Endothelial cell of umbilical vein (primary cell): ENCODE measurements at regions not wholly inside any gene's neighbourhood (a gene's known extent, or its start where the extent isn't known, plus 50 kb on each side); places are given as distances from the start of the nearest gene placed in this dataset.

Source experiments
- BruUV-seq: library from RNA; stranded (reverse); fragments of 400-500 nt; replicated peaks from 2 replicates; lab custom pipeline; 2021; lab: Mats Ljungman, UMichigan
- CTCF ChIA-PET: fragments of 300-600, 350-600 bp; sonication (Branson Sonifier 250); formaldehyde crosslinking; loops from one replicate; lab custom pipeline; 2021; ENCODE audit warnings: antibody characterized with exemption, inconsistent platforms; lab: Charles Lee
- POLR2A ChIA-PET: fragments of 300-600, 350-600 bp; sonication (Branson Sonifier 250); formaldehyde crosslinking; loops from one replicate; lab custom pipeline; 2021; ENCODE audit warnings: antibody characterized with exemption, inconsistent platforms; lab: Charles Lee
- DNase-seq: peaks from one replicate; pipeline ENCODE4 v3.0.0-alpha.2; 2011; ENCODE audit warnings: low read depth, low spot score
- FAIRE-seq: peaks from 2 replicates; lab custom pipeline; 2011; peaks lifted over from hg19 to GRCh38; lab: Jason Lieb, UNC
- H2AFZ ChIP-seq: 2 replicates; pipeline ENCODE4 v1.6.0; 2012; ENCODE audit warnings: low read depth, low read length, control low read depth, inconsistent platforms
- H3K27ac ChIP-seq: 2 replicates; pipeline ENCODE4 v1.5.1; 2011; ENCODE audit warnings: low read depth, mild to moderate bottlenecking, control low read depth, low read length, moderate library complexity; ENCODE audit not compliant: insufficient read depth
- H3K27me3 ChIP-seq, 2 experiments: 2 replicates each; pipeline versions ENCODE4 v1.6.0 to v1.6.1; 2011; ENCODE audit warnings: low read length in 2 of 2, mixed read lengths in 1 of 2; ENCODE audit not compliant: control insufficient read depth in 2 of 2, insufficient read depth in 2 of 2
- H3K36me3 ChIP-seq, 2 experiments: 2 replicates in 1 of 2; 3 replicates in 1 of 2; pipeline ENCODE4 v1.5.1; 2011; ENCODE audit warnings: low read length in 2 of 2, mild to moderate bottlenecking in 1 of 2, moderate library complexity in 1 of 2; ENCODE audit not compliant: control insufficient read depth in 2 of 2, insufficient read depth in 2 of 2; ENCODE audit errors: extremely low read depth in 1 of 2
- H3K4me1 ChIP-seq: 3 replicates; pipeline ENCODE4 v1.5.1; 2011; ENCODE audit warnings: mild to moderate bottlenecking, low read length; ENCODE audit not compliant: control insufficient read depth, insufficient read depth; ENCODE audit errors: extremely low read depth
- H3K4me2 ChIP-seq: 2 replicates; pipeline ENCODE4 v1.6.1; 2011; ENCODE audit warnings: low read length, control low read depth, mixed read lengths; ENCODE audit not compliant: insufficient read depth
- H3K4me3 ChIP-seq, 3 experiments: fragments of 200-600 bp in 1 of 3; sonication (generic), shearing (Covaris generic) in 1 of 3; replicated peaks in 1 of 3; 2 replicates each; pipeline ENCODE4 v1.5.1; 2011 to 2016; ENCODE audit warnings: control low read depth in 3 of 3, low read length in 3 of 3, mild to moderate bottlenecking in 2 of 3, inconsistent platforms in 1 of 3, low read depth in 1 of 3, moderate library complexity in 1 of 3; ENCODE audit not compliant: insufficient read depth in 1 of 3
- H3K79me2 ChIP-seq: 2 replicates; pipeline ENCODE4 v1.6.0; 2012; ENCODE audit warnings: low read length, inconsistent platforms; ENCODE audit not compliant: control insufficient read depth, insufficient read depth
- H3K9ac ChIP-seq: replicated peaks from 2 replicates; pipeline ENCODE3; 2011; ENCODE audit warnings: low read length, control low read depth; ENCODE audit not compliant: insufficient read depth; ENCODE audit errors: extremely low read depth
- H3K9me1 ChIP-seq: replicated peaks from 3 replicates; pipeline ENCODE4 v1.6.0; 2011; ENCODE audit warnings: mild to moderate bottlenecking, low read length; ENCODE audit not compliant: control insufficient read depth, insufficient read depth; ENCODE audit errors: extremely low read depth
- H3K9me3 ChIP-seq: replicated peaks from 2 replicates; pipeline ENCODE4 v1.5.1; 2012; ENCODE audit warnings: low read length, inconsistent platforms; ENCODE audit not compliant: control insufficient read depth, insufficient read depth
- H4K20me1 ChIP-seq: replicated peaks from 2 replicates; pipeline ENCODE3; 2011; ENCODE audit warnings: mild to moderate bottlenecking, low read length; ENCODE audit not compliant: control insufficient read depth, insufficient read depth; ENCODE audit errors: extremely low read depth
- CTCF ChIP-seq, 2 donors: IDR thresholded peaks; 1 replicate in 1 of 2; 2 replicates in 1 of 2; pipeline ENCODE4 v1.5.1; 2011; ENCODE audit warnings: low read length in 2 of 2, mild to moderate bottlenecking in 2 of 2, moderate library complexity in 2 of 2, control low read depth in 1 of 2, inconsistent platforms in 1 of 2, low read depth in 1 of 2; ENCODE audit not compliant: insufficient read depth in 1 of 2; ENCODE audit errors: extremely low read depth in 1 of 2
- EZH2 ChIP-seq: IDR thresholded peaks from 2 replicates; pipeline ENCODE4 v1.6.1; 2012; ENCODE audit warnings: borderline replicate concordance, low read depth, mild to moderate bottlenecking, moderate library complexity, low read length, inconsistent platforms; ENCODE audit not compliant: severe bottlenecking
- FOS ChIP-seq: IDR thresholded peaks from 2 replicates; pipeline ENCODE4 v1.6.1; 2011; ENCODE audit warnings: mild to moderate bottlenecking, low read length, moderate library complexity, borderline replicate concordance; ENCODE audit not compliant: insufficient read depth
- GATA2 ChIP-seq: IDR thresholded peaks from 2 replicates; pipeline ENCODE4 v1.7.0; 2011; ENCODE audit warnings: low read depth, mild to moderate bottlenecking, moderate library complexity, mixed read lengths, low read length; ENCODE audit not compliant: insufficient read length, insufficient read depth
- JUN ChIP-seq: IDR thresholded peaks from 2 replicates; pipeline ENCODE4 v1.6.1; 2011; ENCODE audit warnings: borderline replicate concordance, low read depth; ENCODE audit not compliant: insufficient read length, insufficient read depth
- MAX ChIP-seq: IDR thresholded peaks from 2 replicates; pipeline ENCODE4 v1.6.1; 2011; ENCODE audit not compliant: insufficient read depth, insufficient read length
- MYC ChIP-seq: IDR thresholded peaks from one replicate; pipeline ENCODE4 v1.6.1; 2011; ENCODE audit warnings: mild to moderate bottlenecking, low read depth, low read length
- POLR2A ChIP-seq: IDR thresholded peaks from 2 replicates; pipeline ENCODE4 v1.6.1; 2012; ENCODE audit warnings: low read depth, mild to moderate bottlenecking, control low read depth, low read length
- POLR2AphosphoS5 ChIP-seq: IDR thresholded peaks from 2 replicates; pipeline ENCODE4 v1.6.1; 2012; ENCODE audit warnings: low read depth, mild to moderate bottlenecking, control low read depth, low read length, moderate library complexity; ENCODE audit not compliant: insufficient read depth
- dilution Hi-C: fragments of 300-500 bp; cut with MboI; formaldehyde crosslinking; loops from one replicate; pipeline ENCODE4 v1.15.0; 2019; ENCODE audit warnings: low sequenced_read_pairs; ENCODE audit not compliant: extremely low pct_ligation_motif_present
- intact Hi-C: fragments of 100-400 bp; cut with micrococcal nuclease; formaldehyde crosslinking; loops from one replicate; pipeline ENCODE4 v1.10.0; 2022

GRCh38 chr6:14915888-14916832 lies 329.7 kb upstream of the JARID2 start:
- Histone ChIP-seq H3K9me3 (no peaks in the 10 kb centered on the region), H3K27me3 (no peaks in the 10 kb centered on the region), H3K36me3 (no peaks in the 10 kb centered on the region), H3K27ac (no peak overlapping the region), H3K9me1 (no peaks in the 10 kb centered on the region), H3K79me2 (no peaks in the 10 kb centered on the region), H3K4me3 (no peak overlapping the region), H2AFZ (no peak overlapping the region), H3K4me1 (no peaks in the 10 kb centered on the region), H3K4me2 (no peak overlapping the region), H3K9ac (no peak overlapping the region), H4K20me1 (no peaks in the 10 kb centered on the region)
- TF ChIP-seq MYC (no peak), JUN (no peak), FOS (no peak), EZH2 (no peak), POLR2A (no peak), POLR2AphosphoS5 (no peak), GATA2 (no peak), CTCF (IDR thresholded peaks at IDR 0.05; ENCODE audit: extremely low read depth in 1 of 2, insufficient read depth in 1 of 2, low read depth in 1 of 2, low read length in 2 of 2) (no peak), MAX (no peak)
- intact Hi-C loops (no loop called here), dilution Hi-C loops (no loop called here)
- DNase-seq, result no peak
- CTCF ChIA-PET, result interaction anchor here (0.6 kb wide), 1 partner anchor 9 kb away, joined by 3 read pairs; no protein-coding TSS in a partner anchor
- POLR2A ChIA-PET, result no interaction called here
- BruUV-seq, result no TSS peak
- no peak for FAIRE-seq
